Ramos (cell line): ENCODE measurements at regions not wholly inside any gene's neighbourhood (a gene's known extent, or its start where the extent isn't known, plus 50 kb on each side); places are given as distances from the start of the nearest gene placed in this dataset.

Experiments
- in situ Hi-C: fragments of 300-500 bp; cut with MboI; formaldehyde crosslinking; loops from one replicate; pipeline ENCODE4 v1.14.3; 2022; ENCODE audit warnings: low sequenced_read_pairs; ENCODE audit not compliant: unreplicated experiment

DNA sequence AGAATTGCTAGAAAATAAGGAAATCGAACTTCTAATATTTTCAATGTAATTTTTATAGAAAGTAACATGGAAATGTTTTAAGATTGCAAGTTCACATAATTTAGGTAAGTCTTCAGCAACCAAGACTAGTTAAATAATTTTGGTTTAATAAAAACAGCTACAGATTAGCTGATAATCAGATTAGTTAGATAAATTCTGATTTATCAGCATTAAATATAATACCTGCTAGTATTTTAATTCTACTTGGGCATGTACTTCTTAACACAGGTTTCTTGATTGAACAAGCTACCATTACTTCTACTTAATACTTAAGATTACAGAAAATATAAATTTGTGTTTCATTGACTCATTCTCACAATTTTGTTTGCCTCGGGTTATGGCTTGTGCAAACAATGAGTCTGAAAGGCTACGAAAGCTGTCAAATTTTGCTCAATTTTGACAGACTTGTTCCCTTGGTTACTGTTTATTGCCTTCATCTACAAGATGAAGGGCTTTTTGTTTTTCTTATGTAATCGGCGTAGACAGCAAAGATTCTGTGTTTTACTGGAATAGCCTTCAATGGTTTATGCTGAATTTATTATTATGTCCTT, 116.1 kb upstream of the NUDT4 start:
- in situ Hi-C loops = no loop called here

DNA sequence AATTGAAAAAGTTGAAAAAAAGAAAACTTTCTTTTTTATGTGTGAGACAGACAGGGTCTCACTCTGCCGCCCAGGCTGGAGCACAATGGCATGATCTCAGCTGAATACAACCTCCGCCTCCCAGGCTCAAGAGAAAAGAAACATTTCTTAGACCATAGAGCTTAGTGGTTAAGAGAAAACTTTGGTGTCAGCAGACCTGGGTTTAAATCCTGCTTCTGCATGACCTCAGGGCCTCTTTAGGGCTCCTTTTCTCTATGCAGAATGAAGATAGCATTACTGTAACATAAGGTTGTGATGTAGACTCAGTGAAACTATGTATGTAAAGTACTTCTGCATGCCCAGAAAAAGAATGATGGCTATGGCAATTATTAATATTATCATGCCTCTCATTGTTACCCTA, 104.7 kb upstream of the NUDT4 start:
- in situ Hi-C loops = no loop called here

DNA sequence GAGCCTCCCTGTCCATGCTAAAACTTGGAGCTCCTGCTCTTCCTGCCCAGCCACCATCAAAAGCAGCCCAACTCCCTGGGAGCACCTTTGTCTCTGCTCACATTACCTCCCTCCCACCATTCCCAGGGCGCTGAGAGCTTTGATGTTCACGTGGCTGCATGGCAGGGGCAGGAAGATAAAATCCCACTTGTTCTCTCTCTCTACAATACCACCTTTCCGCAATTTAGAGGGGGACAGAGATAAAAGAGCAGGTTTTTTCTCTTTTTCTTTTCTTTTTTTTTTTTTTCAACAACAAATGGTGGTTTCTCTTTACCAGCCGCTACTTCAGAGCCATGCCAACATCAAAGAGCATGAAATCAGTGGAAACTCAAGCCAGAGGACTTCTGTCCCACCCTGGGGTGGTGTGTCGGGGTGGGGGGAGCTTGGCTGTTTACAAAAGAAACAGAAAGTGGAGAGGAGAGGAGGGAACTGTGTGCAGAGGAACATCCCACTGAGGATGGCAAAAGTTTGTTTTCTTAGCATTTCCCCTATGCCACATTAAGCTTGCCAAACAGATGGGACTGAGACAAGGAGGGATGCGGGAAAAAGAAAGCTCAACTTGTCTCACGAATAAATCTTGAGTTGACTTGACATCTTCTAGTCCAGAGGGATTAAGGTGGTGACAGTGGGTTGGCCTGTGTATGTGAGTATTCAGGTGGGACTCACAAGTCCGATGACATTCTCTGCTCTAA, 103.7 kb upstream of the NUDT4 start:
- in situ Hi-C loops = no loop called here

DNA sequence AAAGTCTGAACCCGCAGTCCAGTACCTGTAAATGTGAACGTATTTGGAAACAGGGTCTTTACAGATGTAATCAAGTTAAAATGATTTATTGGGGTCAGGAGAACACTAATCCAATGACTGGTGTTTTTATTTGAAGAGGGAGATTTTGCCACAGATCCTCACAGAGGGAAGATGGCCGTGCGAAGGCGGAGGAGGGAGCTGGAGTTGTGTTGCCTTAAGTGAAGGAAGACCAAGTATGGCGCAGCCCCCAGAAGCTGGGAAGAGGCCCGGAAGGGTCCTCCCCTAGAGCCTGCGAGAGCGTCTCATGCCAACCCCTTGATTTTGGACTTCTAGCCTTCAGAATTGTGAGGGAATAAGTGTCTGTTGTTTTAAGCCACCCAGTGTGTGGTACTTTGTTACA, 102.8 kb upstream of the NUDT4 start:
- in situ Hi-C loops = no loop called here

DNA sequence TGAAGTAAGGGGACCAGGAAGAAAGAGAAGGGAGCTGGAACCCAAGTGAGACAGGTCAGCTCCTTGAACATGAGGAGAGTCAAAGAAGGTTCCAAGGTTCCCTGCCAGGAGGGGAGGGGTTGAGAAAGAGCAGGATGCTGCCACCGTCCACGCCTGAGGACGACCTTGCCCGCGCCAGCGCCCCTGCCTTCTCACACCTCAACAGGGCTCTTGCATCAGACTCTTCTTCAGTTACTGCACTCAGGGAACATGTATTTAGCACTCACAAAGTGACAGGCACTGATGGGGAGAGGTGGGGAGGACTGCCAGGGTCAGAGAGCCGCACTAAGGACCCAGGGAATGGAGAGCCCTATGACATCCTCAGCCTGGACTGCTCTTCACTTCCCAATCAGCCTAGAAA, 102.1 kb upstream of the NUDT4 start:
- in situ Hi-C loops = no loop called here

DNA sequence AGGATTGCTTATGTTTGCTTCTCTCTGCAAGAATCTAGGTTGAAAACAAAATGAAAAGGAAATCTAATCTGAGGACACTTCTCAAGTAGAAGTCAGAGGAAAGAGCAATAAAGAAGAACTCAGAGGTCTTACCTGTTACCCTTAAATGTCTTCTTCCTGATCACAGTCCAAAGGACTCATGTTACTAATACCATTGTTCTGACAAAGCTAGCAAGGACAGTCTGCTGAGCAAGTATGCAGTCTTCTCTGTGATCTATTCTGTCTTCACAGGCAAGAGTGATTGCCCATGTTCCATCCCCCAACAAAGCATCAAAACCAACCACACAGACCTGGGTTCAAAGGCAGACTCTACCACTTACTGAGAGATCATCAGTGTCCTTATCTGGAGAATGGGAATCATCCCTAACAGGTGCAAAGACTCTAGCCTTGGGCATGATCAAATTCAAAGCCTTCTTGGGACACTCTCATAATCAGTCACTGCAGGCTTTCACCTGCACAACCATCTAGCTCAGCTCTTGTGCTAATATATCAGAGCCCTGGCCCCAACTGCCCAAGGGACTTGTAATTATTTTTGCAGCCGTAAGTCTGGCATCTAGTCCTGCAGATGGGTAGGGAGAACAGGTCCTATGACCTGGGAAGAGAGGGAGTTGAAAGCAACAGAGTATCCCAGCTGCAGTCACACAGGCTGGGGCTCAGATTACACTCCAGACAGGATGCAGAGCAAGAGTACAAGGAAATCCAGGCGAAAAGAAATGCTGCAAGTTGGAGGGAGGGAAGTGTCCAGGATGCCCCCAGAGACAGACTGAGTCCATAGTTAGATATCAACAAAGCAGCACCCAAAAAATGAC, 97.9 kb upstream of the NUDT4 start:
- in situ Hi-C loops = no loop called here

DNA sequence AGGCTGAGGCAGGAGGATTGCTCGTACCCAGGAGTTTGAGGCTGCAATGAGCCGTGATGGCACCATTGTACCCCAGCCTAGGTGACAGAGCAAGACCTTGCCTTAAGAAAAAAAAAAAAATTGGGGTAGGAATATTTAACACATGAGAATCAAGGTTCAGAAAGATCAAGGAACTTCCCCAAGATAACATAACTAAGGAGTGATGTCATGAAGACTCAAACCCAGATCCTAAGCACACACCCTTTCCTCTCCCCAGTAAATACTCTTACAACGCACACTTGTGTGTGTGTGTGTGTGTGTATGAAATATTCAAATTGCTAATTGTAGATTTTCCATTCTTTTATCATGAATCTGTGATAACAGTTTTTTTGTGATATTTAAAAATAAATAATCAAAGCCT, 90.6 kb upstream of the NUDT4 start:
- in situ Hi-C loops = no loop called here

DNA sequence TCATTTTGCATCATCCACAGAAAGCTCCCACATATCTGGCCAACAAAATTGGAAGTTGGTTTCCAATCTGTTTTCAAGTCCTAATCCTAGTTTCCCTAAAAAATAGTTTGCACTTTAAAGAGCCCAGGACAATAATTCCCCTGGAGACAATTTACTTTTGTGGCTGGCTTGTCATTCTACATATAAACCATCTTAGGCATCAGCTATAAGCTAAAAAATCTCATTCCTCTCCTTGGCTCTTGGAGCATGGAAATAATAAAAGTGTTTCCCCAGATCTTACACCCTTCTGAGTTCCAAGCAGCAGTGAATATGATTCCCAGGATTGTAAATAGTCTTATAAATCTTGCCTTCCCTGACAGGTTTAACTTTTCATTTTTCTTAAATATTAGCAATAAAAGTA, 89.1 kb upstream of the NUDT4 start:
- in situ Hi-C loops = no loop called here

DNA sequence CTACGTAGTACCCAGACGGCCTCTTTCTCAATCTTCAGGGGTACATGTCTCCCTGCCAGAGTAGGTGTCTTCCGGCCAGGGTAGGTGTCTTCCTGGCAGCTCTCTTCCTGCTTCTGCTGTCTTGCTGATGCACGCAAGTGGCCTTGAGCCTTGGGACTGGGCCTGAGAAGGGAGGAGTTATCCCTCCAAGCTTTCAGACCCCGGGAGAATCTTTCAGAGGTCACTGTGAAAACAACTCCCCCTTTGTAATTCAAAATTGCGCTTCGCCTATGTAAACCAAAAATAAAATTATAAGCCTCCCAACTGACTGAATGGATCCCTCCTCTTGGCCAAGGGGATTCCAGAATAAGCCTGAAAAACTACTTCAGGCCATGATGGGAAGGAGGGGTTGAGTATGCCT, 87.3 kb upstream of the NUDT4 start:
- in situ Hi-C loops = no loop called here

DNA sequence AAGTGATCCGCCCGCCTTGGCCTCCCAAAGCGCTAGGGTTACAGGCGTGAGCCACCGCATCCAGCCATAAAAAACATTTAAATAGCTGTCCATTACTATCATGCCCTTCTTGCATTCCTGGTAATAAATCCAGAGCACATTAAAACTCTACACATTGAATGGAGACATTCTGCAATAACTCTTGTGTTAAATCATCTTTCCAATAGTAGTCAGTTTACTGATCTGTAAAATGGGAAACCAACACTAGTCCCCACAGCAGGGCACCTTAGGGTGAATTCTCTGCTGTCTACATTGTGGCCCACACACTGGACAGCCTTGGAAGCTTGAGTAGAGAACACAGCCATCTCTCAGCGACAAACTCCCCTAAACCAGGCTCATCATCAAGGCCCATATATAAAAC, 85.5 kb upstream of the NUDT4 start:
- in situ Hi-C loops = no loop called here

DNA sequence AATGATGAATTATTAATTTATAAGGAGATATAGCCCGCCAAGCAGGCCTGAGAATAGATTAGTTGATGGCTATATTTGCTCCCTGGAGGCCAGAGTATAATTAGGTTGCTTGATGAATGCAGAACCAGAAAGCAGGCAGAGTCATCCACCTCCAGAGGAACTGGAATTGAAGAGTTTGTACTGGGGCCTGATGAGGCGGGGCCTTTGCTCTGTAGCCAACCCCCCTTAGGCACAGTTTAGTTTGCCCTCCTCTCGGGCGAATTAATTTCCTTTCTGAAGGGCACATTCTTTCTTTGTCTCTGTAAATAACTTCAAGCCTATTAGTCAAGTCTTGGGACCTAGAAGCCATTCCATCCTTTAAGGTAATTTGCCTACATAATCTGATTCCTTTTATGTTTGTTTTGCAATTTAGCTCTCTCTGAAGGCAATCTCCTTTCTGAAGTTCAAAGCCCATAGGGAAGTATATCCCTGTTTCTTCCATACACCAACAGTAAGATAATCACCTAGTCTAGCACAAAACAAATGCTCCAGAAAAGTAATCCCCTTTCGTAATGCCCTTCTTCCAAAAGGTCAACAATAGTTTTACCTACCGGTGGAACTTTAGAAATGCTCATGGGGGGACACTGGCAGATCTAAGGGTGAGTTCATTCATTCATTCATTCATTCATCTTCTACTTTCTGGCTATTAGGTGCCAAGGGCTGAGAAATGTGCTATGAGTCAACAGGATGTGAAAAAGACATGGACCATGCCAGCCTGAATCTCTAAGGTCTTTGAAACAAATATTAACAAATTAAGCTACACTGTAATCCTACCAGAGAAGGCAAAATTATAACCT, 84.8 kb upstream of the NUDT4 start:
- in situ Hi-C loops = no loop called here

DNA sequence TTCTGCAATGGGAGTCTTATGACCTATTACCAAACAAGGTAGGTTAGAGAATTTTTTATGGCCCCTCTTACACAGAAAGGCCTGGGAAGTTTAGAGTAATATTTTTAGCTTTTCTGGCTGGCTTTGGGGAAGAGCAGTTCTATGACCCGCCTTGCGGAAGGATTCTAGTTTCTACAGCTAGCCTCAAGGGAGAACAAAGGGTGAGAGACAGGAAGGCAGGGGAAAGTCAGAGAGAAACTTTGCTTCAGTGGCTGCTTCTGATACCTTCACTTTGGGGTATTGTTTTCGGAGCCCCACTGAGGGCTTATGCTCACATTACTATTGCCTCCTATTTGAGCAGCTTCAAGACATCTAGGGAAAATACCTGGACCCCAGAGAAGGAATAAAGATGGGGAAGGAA, 80.7 kb upstream of the NUDT4 start:
- in situ Hi-C loops = no loop called here

DNA sequence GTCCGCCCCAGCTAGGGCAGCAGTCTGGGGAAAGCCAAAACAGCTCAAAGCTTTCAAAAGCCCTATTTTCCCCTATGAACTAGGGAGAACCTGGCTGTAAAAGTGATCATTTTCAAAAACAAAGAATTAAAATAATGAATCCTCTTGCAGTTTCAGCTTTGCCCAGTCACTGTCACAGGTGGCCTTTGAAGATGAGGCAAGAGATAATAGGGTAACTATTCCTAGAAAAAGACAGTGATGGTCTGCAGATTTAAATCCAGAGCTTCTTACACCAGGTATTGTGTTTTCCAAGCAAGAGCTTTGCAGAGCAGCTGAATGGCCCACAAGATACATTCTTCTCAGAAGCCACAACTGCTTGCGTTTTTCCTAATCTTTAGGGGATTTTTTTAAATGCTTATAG, 80.2 kb upstream of the NUDT4 start:
- in situ Hi-C loops = no loop called here

DNA sequence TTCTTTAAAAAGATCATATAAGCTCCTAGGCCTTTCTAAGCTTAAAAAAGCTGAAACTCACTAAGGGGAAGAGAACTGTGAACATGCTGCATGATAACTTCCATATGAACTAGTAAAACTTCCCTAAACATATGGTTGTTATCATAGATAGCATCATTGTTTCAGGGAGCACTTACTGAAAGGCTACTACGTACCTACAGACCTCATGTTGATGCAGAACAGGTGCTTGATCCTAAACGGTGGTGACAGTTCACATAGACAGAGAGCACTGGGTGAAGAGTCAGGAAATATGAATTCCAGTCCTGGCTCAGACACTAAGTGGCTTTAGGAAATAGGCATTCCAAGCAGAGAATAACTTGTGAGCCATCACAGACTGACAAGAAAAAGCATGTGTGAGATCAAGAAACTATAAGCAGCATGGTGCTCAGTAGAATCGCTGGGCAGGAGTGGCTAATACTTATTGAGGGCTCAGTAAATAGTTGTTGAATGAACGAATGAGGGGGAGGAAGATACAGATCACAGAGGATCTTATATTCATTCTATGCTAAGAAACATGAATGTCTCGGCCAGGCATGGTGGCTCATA, 78.4 kb upstream of the NUDT4 start:
- in situ Hi-C loops = no loop called here

DNA sequence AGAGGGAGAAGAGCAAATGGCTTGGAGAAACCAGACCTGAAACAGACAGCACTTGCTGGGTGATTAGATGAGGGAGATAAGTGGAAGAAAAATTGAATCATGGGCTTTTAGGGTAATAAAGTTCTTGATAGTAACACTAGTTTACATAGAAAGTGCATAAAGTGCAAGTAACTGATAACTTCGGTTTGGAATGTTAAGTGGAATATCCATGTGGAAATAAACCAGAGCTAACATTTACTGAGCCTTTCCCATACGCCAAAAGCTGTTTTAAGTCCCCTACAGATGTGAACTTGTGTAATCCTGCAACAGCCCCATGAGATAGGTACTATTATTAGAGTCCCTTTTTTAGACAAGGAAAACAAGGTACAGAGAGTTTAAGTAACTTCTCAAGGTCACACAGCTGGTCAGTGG, 77.1 kb upstream of the NUDT4 start:
- in situ Hi-C loops = no loop called here

DNA sequence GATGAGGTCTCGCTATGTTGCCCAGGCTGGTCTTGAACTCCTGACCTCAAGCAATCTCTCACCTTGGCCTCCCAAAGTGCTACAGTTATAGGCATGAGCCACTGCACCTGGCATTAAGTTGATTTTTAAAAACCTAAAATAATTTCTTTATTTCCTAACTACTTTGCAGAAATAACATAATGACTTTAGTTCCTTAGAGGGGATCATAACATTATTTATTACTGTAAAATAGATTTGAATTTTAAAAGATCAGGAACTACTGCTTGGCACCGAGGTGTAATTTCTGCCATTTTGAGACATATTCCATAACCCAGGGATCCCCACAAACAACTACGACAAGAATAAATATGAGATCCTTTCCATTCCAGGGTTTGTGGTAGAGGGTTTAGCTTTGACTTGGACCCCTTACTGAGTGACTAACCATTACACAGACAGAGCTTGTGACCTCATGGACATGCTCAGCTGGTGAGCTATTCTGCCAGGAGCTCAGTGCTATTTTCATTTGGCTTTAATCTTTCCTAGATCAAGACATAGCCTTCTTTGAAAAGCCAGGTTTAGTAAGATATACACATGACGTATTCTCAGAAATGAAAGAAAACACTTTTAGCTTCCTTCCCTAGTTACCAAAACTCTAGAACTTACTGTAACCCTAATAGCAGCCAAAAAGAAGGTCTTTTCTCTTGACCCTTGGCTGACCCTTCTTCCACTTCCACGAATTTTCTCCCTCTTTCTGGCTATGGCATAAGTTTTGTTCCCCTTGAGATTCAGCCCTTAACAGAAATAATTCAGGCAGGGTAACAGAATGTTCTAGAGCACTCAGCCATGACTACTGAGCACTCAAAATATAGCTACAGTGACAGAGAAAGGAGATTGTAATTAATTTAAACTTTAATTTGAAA, 75.1 kb upstream of the NUDT4 start:
- in situ Hi-C loops = no loop called here

DNA sequence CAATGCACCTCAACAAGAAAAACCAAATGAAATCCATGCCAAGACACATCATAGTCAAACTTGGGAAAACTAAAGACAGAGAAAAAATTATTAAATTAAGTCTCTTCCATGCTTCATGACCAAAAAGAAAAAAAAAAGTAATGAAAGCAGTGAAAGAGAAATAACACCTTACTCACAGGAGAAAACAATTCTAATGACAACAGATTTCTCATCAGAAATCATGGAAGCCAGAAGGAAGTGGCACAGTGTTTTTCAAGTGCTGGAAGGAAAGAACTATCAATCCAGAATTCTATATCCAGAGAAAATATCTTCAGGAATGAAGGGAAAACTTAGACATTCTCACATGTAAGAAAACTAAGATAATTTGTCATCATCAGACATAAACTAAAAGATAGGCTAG, 71.1 kb upstream of the NUDT4 start:
- in situ Hi-C loops = no loop called here

DNA sequence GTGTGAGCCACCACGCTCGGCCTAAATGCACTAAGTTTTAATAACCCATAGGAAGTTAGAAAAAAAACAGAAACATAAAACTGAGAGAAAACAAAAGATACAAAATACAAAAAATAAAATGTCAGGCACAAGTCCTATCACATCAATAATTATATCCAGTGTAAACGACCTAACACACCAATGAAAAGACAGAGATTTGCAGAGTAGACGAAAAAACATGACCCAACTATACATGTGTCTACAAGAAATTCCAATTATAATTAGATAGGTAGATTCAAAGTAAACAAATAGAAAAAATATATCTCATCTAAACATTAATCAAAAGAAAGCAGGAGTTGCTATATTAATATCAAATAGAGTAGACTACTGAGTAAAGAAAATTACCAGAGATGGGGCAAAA, 69.4 kb upstream of the NUDT4 start:
- in situ Hi-C loops = no loop called here

DNA sequence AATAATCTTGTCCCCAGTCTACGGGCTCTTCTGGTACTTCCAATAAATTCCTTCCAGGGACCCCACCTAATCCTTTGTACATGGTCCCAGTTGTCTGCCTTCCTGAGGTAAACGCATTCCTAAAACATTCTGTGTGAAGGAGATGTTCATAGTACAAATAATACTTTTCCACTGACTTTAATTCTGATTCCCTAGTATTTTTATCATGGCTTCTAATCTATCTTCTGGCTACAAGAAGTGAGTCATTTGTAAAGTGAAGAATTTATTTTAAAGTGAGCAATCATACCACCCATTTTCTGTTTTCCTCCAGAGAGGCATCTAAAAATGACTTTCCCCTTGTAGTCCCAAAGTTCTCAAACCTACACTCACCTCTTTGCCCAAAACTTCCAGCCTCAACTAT, 65.9 kb upstream of the NUDT4 start:
- in situ Hi-C loops = no loop called here
